ENCODE measurements at regions not wholly inside any gene's neighbourhood (a gene's known extent, or its start where the extent isn't known, plus 50 kb on each side); places are given as distances from the start of the nearest gene placed in this dataset.
"Not testable (repeated sequence)": the region's sequence is repeated elsewhere in the genome, so short reads cannot be mapped to it uniquely, and the experiment has no call there.

DNA sequence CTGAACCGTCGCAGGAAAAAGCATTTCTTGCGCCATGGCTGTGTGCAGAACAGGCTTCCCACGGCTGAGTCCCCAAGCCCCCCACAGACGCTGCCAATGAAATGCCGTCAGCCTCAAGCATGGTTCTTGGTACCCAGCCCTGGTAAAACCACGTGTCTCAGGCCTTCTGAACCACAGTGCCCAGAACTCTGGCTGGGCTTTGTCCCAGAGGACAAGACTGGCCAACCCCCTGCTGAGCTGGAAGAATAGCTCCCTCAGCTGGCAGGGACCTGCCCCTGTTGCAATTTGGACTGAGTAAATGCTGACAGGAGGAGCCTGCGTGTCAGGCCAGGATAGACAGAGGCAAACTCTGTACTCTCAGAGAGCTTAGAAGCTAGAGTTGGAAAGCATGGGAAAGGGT, 106.2 kb downstream of the TNFRSF13B start:
- ATAC-seq (peak; percentile 59; the same call in 2 of the 3 replicates), FAIRE-seq (peak; percentile 78)
- H4K20me1 ChIP-seq (replicated peaks; ENCODE audit: control insufficient read depth, insufficient read depth, low read length); H3K4me2 ChIP-seq (ENCODE audit: insufficient read depth, low read length); H2AFZ ChIP-seq (ENCODE audit: low read depth, low read length); POLR2A ChIA-PET; intact Hi-C loops (cut with micrococcal nuclease); H3K27me3 ChIP-seq (ENCODE audit: control insufficient read depth in 2 of 2, insufficient read depth in 2 of 2, low read length in 2 of 2); DNase-seq (ENCODE audit: extremely low read depth in 1 of 4, low spot score in 3 of 4); H3K9me1 ChIP-seq (ENCODE audit: control insufficient read depth, insufficient read depth, low read length); H3K36me3 ChIP-seq (ENCODE audit: control insufficient read depth, insufficient read depth, low read length); CTCF ChIA-PET (ENCODE audit: low intra/inter-chr PET ratio); H3K9ac ChIP-seq (ENCODE audit: insufficient read depth in 1 of 2, low read depth in 2 of 2, low read length in 2 of 2); H3K27ac ChIP-seq (ENCODE audit: extremely low read depth, low read depth, low read length); H3K4me3 ChIP-seq; BruUV-seq (replicated peaks); H3K4me1 ChIP-seq (replicated peaks in 1 of 2; ENCODE audit: control insufficient read depth in 2 of 2, insufficient read depth in 2 of 2, low read length in 2 of 2); in situ Hi-C loops (cut with MboI); H3K9me3 ChIP-seq (replicated peaks; ENCODE audit: control insufficient read depth, insufficient read depth, low read depth, low read length); H3K79me2 ChIP-seq (ENCODE audit: control insufficient read depth, insufficient read depth, low read length): not testable (repeated sequence)
- WGBS (ENCODE audit: insufficient coverage, low coverage, missing lambda C conversion rate) = 0% methylated on average over 1 of the region's 8 CpGs

DNA sequence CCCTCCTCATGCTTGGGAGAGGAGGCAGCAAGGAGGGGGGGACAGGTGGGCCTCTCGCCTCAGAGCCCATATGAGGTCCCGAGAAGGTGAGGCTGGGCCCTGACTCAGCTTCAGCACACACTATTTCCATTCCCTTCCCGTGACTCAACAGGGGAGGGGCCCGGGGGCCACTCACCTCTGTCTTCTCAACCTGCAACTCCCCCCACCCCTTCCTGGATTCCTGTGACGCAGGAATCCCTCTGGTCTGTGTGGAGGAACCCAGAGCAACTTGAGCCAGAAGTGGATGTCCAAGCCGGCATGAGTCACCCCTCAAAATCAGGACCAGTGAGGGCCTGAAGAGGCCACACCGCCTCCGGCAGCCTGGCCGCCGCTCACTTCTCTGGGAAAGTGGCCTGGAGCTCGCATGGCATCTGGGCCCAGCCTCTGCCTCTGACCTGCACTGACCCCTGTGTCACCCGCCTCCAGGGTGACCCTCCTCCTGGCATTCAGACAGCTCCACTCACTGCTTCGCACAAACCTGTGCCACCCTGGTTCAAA, 106.8 kb downstream of the TNFRSF13B start:
- intact Hi-C loops (cut with micrococcal nuclease); H4K20me1 ChIP-seq (replicated peaks; ENCODE audit: control insufficient read depth, insufficient read depth, low read length); H3K4me2 ChIP-seq (ENCODE audit: insufficient read depth, low read length); H3K9ac ChIP-seq (ENCODE audit: insufficient read depth in 1 of 2, low read depth in 2 of 2, low read length in 2 of 2); H2AFZ ChIP-seq (ENCODE audit: low read depth, low read length); H3K9me3 ChIP-seq (replicated peaks; ENCODE audit: control insufficient read depth, insufficient read depth, low read depth, low read length); H3K79me2 ChIP-seq (ENCODE audit: control insufficient read depth, insufficient read depth, low read length); BruUV-seq (replicated peaks); H3K36me3 ChIP-seq (ENCODE audit: control insufficient read depth, insufficient read depth, low read length); H3K27me3 ChIP-seq (ENCODE audit: control insufficient read depth in 2 of 2, insufficient read depth in 2 of 2, low read length in 2 of 2); H3K4me3 ChIP-seq; CTCF ChIA-PET (ENCODE audit: low intra/inter-chr PET ratio); POLR2A ChIA-PET; DNase-seq (ENCODE audit: extremely low read depth in 1 of 4, low spot score in 3 of 4); ATAC-seq; in situ Hi-C loops (cut with MboI); H3K4me1 ChIP-seq (replicated peaks in 1 of 2; ENCODE audit: control insufficient read depth in 2 of 2, insufficient read depth in 2 of 2, low read length in 2 of 2); H3K27ac ChIP-seq (ENCODE audit: extremely low read depth, low read depth, low read length); FAIRE-seq; H3K9me1 ChIP-seq (ENCODE audit: control insufficient read depth, insufficient read depth, low read length): not testable (repeated sequence)
- WGBS (ENCODE audit: insufficient coverage, low coverage, missing lambda C conversion rate) = 0% methylated on average over 4 of the region's 13 CpGs

DNA sequence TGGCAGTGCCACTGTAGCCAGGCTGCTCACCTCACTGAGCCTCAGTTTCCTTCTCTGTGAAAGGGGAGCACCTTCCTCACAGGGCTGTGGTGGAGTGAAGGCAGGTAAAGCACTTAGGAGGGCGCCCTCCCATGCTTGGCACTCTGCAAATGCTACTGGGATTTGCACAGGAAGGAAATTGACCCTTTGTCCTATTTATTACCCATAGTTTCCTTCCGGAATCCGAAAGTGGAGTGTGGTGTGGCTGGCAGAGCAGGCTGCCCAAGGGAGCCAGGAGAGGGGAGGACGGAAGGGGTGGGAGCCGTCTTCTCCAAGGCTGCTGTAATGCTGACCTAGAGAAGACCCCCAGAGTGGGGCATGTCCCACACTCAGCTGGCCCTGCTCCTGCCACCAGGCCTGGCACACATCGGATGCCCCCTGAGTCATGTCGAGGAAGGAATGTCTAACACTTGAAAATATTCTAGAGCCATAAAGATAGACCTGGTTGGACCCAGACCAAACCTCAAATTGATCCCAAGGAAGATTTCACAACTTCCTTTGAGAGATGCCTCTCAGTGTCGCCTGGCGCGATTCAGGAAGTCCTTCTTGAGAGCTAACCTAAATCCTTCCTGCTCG, 107.3 kb downstream of the TNFRSF13B start:
- H3K79me2 ChIP-seq (ENCODE audit: control insufficient read depth, insufficient read depth, low read length); in situ Hi-C loops (cut with MboI); H3K36me3 ChIP-seq (ENCODE audit: control insufficient read depth, insufficient read depth, low read length); POLR2A ChIA-PET; H3K9ac ChIP-seq (ENCODE audit: insufficient read depth in 1 of 2, low read depth in 2 of 2, low read length in 2 of 2); H2AFZ ChIP-seq (ENCODE audit: low read depth, low read length); DNase-seq (ENCODE audit: extremely low read depth in 1 of 4, low spot score in 3 of 4); ATAC-seq; H3K9me3 ChIP-seq (replicated peaks; ENCODE audit: control insufficient read depth, insufficient read depth, low read depth, low read length); H4K20me1 ChIP-seq (replicated peaks; ENCODE audit: control insufficient read depth, insufficient read depth, low read length); H3K4me2 ChIP-seq (ENCODE audit: insufficient read depth, low read length); H3K27me3 ChIP-seq (ENCODE audit: control insufficient read depth in 2 of 2, insufficient read depth in 2 of 2, low read length in 2 of 2); CTCF ChIA-PET (ENCODE audit: low intra/inter-chr PET ratio); BruUV-seq (replicated peaks); H3K27ac ChIP-seq (ENCODE audit: extremely low read depth, low read depth, low read length); H3K9me1 ChIP-seq (ENCODE audit: control insufficient read depth, insufficient read depth, low read length); H3K4me3 ChIP-seq; intact Hi-C loops (cut with micrococcal nuclease); H3K4me1 ChIP-seq (replicated peaks in 1 of 2; ENCODE audit: control insufficient read depth in 2 of 2, insufficient read depth in 2 of 2, low read length in 2 of 2): not testable (repeated sequence)
- WGBS (ENCODE audit: insufficient coverage, low coverage, missing lambda C conversion rate) = 0% methylated on average over 3 of the region's 11 CpGs
- peak; percentile 54 for FAIRE-seq

All from K562 (cell line).